ENCODE measurements at regions not wholly inside any gene's neighbourhood (a gene's known extent, or its start where the extent isn't known, plus 50 kb on each side); places are given as distances from the start of the nearest gene placed in this dataset.

- TF ChIP-seq E2F5 (CRISPR knock-in tag; IDR thresholded peaks at IDR 0.05) (no peak), NR3C1 (CRISPR knock-in tag; conservative IDR thresholded peaks at IDR 0.05; ENCODE audit: low read depth) (no peak), EMX1 (CRISPR knock-in tag; IDR thresholded peaks at IDR 0.05) (no peak), RORB (CRISPR knock-in tag; IDR thresholded peaks at IDR 0.05) (no peak), SP1 (CRISPR knock-in tag; conservative IDR thresholded peaks at IDR 0.05) (no peak), JUN (CRISPR knock-in tag; IDR thresholded peaks at IDR 0.05) (no peak), CREB1 (CRISPR knock-in tag; IDR thresholded peaks at IDR 0.05) (no peak), JAZF1 (CRISPR knock-in tag; IDR thresholded peaks at IDR 0.05) (no peak), IRF2 (CRISPR knock-in tag; IDR thresholded peaks at IDR 0.05; ENCODE audit: borderline replicate concordance, low read depth) (no peak), CBFB (CRISPR knock-in tag; IDR thresholded peaks at IDR 0.05; ENCODE audit: low read depth) (no peak), USF2 (CRISPR knock-in tag; IDR thresholded peaks at IDR 0.05) (no peak), CREM (CRISPR knock-in tag; IDR thresholded peaks at IDR 0.05) (0 out of 2 replicates have a peak, but pooled peaks have one; percentile 42), ZNF396 (CRISPR knock-in tag; IDR thresholded peaks at IDR 0.05; ENCODE audit: borderline replicate concordance) (no peak), MAX (CRISPR knock-in tag; IDR thresholded peaks at IDR 0.05) (0 out of 2 replicates have a peak, but pooled peaks have one; percentile 5), ZNF416 (CRISPR knock-in tag; IDR thresholded peaks at IDR 0.05) (no peak), RELA (CRISPR knock-in tag; IDR thresholded peaks at IDR 0.05; ENCODE audit: borderline replicate concordance) (no peak), AR (CRISPR knock-in tag; IDR thresholded peaks at IDR 0.05) (no peak), USF1 (CRISPR knock-in tag; IDR thresholded peaks at IDR 0.05) (no peak), HMGA2 (CRISPR knock-in tag; IDR thresholded peaks at IDR 0.05) (no peak), NR2C2 (CRISPR knock-in tag; IDR thresholded peaks at IDR 0.05) (no peak), ZMAT4 (CRISPR knock-in tag; IDR thresholded peaks at IDR 0.05) (no peak), FOXP4 (CRISPR knock-in tag; IDR thresholded peaks at IDR 0.05) (peak; percentile 38; the same call in 1 of the 2 replicates), STAT6 (CRISPR knock-in tag; conservative IDR thresholded peaks at IDR 0.05; ENCODE audit: low read depth) (no peak), ZNF232 (CRISPR knock-in tag; IDR thresholded peaks at IDR 0.05) (no peak), CDX4 (CRISPR knock-in tag; IDR thresholded peaks at IDR 0.05; ENCODE audit: borderline replicate concordance) (no peak), ZNF138 (CRISPR knock-in tag; conservative IDR thresholded peaks at IDR 0.05) (no peak)
These were observed 111.6 kb upstream of the PTPN13 start (continued) for GRCh38 chr4:86482306-86483172.
